HG03139 (cell line): ENCODE measurements at regions not wholly inside any gene's neighbourhood (a gene's known extent, or its start where the extent isn't known, plus 50 kb on each side); places are given as distances from the start of the nearest gene placed in this dataset.
A peak's percentile ranks its signal among the peaks of the same experiment; 100 is the strongest.
"Not testable (repeated sequence)": the region's sequence is repeated elsewhere in the genome, so short reads cannot be mapped to it uniquely, and the experiment has no call there.

Source experiments
- ATAC-seq: cut with Tn5 transposase; IDR thresholded peaks from one replicate; pipeline ENCODE4 v1.9.1; 2021; ENCODE audit not compliant: unreplicated experiment

DNA sequence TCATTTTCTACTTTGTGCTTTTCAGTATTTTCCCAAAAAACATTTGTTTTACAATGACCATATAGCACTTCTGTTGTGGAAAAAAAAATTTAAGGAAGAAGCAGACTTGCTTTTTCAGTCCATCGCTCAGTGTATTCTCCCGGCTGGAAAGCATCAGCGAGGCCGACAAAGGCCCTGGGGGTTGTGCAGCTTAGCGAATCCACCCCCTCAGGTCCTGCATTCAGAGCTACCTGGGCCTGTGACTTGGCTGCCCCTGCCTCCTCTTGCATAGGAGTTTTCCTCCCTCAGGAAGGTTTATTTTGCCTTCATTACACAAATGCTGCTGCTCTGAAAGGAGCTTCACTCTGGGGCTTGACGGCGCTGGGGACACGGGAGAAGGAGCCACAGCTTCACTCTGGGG is 244.4 kb upstream of the MGAT5 start:
- ATAC-seq = no peak

DNA sequence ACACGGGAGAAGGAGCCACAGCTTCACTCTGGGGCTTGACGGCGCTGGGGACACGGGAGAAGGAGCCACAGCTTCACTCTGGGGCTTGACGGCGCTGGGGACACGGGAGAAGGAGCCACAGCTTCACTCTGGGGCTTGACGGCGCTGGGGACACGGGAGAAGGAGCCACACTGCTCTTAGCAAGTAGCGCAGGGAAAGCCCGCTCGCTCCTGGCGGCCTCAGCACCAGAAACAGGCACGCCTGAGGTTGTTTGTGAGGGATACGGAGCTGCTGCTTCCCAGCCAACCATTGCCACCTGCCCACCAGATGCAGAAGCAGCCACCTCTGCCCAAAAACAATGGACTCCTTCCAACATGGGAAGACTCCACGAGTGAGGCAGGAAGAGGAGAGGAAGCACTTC is 244.0 kb upstream of the MGAT5 start:
- not testable (repeated sequence) for ATAC-seq

DNA sequence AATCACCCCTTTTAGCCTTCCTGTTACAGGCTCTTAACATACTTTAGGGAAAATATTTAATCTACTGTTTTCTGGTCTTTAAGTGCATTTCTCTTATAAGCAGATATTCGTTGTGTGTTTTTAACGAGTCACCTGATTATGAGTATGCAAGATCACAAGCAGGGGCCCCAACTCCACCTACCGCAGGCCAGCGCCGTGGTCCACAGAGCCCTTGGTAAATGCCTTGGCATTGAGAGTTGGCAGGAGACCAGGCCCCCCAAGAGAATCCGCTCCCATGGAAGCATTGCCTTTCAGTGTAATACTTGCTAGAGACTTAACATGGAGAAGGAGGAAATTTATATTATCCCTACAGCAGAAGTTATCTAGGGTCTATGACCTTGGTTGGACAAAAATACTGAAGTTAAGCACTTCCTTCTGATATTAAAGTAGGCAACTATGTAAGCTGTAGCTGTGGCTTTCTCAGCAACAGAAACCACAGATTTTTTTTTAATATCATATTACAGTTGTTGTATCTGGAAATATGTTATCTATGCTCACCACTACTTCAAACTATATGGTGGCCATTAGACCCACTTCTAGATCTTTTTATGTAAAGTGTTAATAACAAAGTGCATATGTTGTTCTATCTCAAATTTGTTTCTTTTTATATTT is 241.8 kb upstream of the MGAT5 start:
- no peak for ATAC-seq

- ATAC-seq = no peak
These were observed 239.5 kb upstream of the MGAT5 start for GRCh38 chr2:134014196-134014960.

DNA sequence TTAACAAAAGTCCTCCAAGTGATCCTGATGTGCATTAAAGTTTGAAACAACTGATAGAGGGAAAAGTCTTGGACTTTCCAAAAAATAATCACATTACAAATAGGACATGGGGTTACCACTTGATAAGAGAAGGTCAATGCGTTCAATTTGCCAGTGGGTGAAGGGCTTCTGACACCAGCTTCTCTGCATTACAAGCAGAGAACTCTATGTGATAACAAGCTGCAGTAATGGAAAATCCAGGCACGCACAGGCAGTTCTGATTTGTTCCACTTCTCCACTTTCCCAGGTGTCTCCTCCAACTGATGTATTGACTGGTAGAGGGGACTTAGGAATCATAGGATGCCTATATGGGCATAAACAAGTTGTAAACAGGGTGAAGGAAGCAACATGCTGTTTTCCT is 234.0 kb upstream of the MGAT5 start:
- no peak for ATAC-seq

DNA sequence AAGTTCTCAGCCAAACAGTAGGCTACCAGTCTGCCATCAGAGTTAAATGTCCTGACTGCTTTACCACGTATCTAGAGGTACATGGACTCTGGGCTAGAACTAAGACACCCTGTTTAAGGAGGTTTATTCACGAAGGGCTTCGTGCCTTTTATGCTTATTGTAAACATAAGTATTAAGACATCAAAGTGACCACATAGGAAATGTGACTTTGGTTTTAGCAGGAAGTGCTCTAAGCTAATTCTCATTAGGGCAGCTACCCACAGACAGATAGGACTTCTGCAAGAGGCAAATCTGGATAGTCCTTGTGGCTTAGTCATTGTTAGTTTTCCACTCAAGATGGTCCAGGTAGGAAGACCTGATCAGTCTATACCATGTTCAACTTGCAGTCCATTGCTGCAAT is 233.3 kb upstream of the MGAT5 start:
- ATAC-seq = no peak

- ATAC-seq = peak; percentile 88
These were observed 231.9 kb upstream of the MGAT5 start for GRCh38 chr2:134021830-134022524.

DNA sequence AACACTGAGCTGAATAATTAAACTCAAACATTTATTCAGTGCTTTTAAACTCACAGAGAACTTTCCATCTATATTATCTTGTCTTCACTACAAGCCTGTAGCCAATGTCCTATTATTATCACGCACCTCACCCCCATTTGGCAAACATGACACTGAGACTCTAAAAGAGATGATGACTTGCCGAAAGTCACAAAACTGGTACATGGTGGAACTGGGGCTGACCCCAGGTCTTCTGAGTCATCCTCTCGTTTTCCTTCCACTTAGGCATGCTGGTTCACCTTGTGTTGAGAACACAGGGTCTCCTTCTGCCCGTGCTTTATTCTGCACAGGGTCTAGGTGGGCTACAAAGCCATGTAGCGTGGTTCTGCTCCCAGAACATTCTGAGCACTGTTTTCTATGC is 230.0 kb upstream of the MGAT5 start:
- ATAC-seq = no peak

GRCh38 chr2:134027980-134028379 is 225.9 kb upstream of the MGAT5 start:
- no peak for ATAC-seq

- no peak for ATAC-seq
These were observed 224.5 kb upstream of the MGAT5 start for GRCh38 chr2:134029418-134029817.

DNA sequence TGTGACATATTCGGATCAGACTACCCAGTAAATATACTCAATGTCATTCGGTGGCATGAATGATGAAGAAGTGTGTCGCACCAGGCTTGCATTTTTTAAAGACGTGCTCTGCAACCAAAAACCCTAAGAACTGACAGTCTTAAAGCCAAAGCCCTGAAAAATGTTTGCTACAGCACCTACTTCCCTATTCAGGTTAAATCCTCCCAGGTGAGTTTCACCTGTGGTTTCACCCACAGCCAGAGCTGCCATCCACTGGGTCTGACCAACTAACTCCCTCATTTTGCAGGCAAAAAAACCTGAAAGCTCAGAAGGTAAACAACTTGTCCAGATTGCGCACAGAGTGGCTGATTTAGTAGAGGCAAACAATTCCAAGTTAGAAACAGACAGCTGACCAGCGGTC is 222.3 kb upstream of the MGAT5 start:
- no peak for ATAC-seq

DNA sequence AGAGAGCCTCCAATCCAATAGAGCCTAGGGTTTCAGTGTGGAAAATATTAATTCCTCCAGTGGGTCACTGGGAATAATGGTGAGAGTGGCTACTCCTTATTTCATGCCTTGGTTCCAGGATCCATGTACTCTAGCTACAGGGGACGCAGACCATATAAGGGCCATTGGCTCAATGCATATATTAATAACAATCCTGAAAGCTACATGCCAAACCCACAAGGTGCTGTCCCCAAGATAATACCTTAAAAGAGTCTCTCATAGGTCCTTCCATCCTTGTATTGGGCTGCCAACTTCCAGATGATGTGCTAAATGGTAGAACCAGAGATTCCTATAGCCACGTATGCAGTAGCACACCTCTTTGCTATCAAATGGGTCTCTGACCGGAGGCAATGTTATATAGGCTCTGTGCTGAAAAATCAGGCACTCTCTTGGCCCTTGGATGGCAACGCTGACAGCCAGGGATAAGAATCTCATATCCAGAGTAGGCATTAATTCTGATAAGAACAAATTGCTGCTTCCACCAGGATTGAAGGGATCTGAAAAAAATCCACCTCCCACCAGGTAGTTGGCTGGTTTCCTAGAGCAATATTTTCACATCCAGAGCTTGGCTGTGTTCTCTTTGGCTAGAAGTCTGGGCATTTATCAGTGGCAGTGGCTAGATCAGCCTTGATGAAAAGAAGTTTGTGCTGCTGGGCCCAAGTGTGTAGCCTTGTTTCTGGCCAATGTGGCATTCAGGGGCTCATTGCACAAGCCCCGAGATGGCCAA is 218.1 kb upstream of the MGAT5 start:
- no peak for ATAC-seq

DNA sequence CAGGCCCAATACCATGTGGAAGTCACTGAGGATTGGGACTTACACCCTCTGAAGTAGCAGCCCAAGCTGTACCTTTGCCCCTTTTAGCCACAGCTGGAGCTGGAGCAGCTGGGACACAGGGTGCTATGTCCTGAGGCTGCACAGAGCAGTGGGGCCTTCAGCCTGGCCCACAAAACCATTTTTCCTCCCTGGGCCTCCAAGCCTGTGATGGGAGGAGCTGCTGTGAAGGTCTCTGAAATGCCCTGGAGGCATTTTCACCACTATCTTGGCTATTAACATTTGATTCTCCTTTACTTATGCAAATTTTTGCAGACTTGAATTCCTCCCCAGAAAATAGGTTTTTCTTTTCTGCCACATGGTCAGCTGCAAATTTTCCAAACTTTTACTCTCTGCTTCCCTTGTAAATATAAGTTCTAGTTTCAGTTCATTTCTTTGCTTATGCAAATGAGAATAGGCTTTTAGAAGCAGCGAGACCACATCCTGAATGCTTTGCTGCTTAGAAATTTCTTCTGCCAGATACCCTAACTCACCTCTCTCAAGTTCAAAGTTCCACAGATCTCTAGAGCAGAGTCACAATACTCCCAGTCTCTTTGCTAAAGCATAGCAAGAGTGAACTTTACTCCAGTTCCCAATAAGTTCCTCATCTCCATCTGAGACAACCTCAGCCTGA is 213.8 kb upstream of the MGAT5 start:
- no peak for ATAC-seq

- not testable (repeated sequence) for ATAC-seq
These were observed 213.2 kb upstream of the MGAT5 start for GRCh38 chr2:134040626-134041172.

DNA sequence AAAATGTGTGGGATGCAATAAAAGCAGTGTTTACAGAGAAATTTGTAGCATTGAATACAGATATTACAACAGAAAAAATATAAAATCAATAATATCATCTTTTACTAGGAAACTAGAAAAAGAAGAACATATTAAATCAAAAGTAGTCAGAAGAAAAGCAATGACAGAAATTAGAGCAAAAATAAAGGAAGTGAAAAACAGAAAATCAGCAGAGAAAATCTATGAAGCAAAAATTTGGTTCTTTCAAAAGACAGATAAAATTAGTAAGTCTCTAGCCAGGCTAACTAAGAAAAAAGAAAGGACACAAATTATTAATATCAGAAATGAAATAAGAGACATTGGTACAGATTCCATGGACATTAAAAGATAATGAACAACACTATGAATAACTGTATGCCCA is 212.0 kb upstream of the MGAT5 start:
- ATAC-seq = no peak

DNA sequence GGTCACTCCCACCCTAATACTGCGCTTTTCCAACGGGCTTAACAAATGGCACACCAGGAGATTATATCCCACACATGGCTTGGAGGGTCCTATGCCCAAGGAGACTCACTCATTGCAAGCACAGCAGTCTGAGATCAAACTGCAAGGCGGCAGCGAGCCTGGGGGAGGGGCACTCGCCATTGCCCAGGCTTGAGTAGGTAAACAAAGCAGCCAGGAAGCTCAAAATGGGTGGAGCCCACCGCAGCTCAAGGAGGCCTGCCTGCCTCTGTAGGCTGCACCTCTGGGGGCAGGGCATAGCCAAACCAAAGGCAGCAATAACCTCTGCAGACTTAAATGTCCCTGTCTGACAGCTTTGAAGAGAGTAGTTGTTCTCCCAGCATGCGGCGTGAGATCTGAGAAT is 210.8 kb upstream of the MGAT5 start:
- not testable (repeated sequence) for ATAC-seq

- no peak for ATAC-seq
These were observed 201.7 kb upstream of the MGAT5 start for GRCh38 chr2:134052173-134052572.

GRCh38 chr2:134056173-134056572 is 197.7 kb upstream of the MGAT5 start:
- ATAC-seq = no peak

GRCh38 chr2:134061066-134061465 is 192.8 kb upstream of the MGAT5 start:
- not testable (repeated sequence) for ATAC-seq

DNA sequence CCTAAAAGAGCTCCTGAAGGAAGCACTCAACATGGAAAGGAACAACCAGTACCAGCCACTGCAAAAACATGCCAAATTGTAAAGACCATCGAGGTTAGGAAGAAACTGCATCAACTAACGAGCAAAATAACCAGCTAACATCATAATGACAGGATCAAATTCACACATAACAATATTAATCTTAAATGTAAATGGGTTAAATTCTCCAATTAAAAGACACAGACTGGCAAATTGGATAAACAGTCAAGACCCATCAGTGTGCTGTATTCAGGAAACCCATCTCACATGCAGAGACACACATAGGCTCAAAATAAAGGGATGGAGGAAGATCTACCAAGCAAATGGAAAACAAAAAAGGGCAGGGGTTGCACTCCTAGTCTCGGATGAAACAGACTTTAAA is 191.6 kb upstream of the MGAT5 start:
- not testable (repeated sequence) for ATAC-seq
